IMR-90 (cell line): ENCODE measurements at regions not wholly inside any gene's neighbourhood (a gene's known extent, or its start where the extent isn't known, plus 50 kb on each side); places are given as distances from the start of the nearest gene placed in this dataset.

Experiments used
- ATAC-seq: fragments of 200-7000 bp; cut with Tn5 transposase; 2 replicates; pipeline ENCODE4 v1.9.1; 2020; ENCODE audit warnings: low read depth, mild to moderate bottlenecking, moderate library complexity
- BruUV-seq: library from RNA; stranded (reverse); fragments of 400-500 nt; replicated peaks from 2 replicates; lab custom pipeline; 2021; lab: Mats Ljungman, UMichigan
- CTCF ChIA-PET: fragments of 300-600 bp; formaldehyde crosslinking; extraction: SDS; loops from one replicate; lab custom pipeline; 2021; ENCODE audit warnings: antibody characterized with exemption; lab: Yijun Ruan, JAX
- POLR2A ChIA-PET: fragments of 300-600 bp; sonication (Branson Sonifier 250); formaldehyde crosslinking; loops from one replicate; lab custom pipeline; 2022; ENCODE audit warnings: antibody characterized with exemption; ENCODE audit not compliant: unreplicated experiment; lab: Charles Lee
- DNase-seq: peaks from one replicate; pipeline ENCODE4 v3.0.0; 2013
- H2AFZ ChIP-seq: replicated peaks from 2 replicates; pipeline ENCODE3; 2013; ENCODE audit warnings: low read length, mild to moderate bottlenecking; ENCODE audit not compliant: poor library complexity
- H2AK5ac ChIP-seq: 2 replicates; pipeline ENCODE4 v1.6.1; 2013; ENCODE audit warnings: low read depth, low read length, inconsistent platforms
- H2AK9ac ChIP-seq: replicated peaks from 2 replicates; pipeline ENCODE3; 2013; ENCODE audit warnings: mild to moderate bottlenecking, low read depth, low read length, moderate library complexity; ENCODE audit not compliant: poor library complexity
- H2BK120ac ChIP-seq: 2 replicates; pipeline ENCODE4 v1.6.1; 2013; ENCODE audit warnings: low read depth, low read length, inconsistent platforms
- H2BK15ac ChIP-seq: 3 replicates; pipeline ENCODE4 v1.6.1; 2013; ENCODE audit warnings: low read depth, low read length, inconsistent platforms
- H2BK20ac ChIP-seq: 2 replicates; pipeline ENCODE4 v1.6.1; 2013; ENCODE audit warnings: low read depth, mild to moderate bottlenecking, inconsistent platforms, low read length, moderate library complexity
- H2BK5ac ChIP-seq: 2 replicates; pipeline ENCODE4 v1.6.1; 2013; ENCODE audit warnings: mild to moderate bottlenecking, low read depth, low read length, inconsistent platforms; ENCODE audit not compliant: poor library complexity, severe bottlenecking
- H3K14ac ChIP-seq: replicated peaks from 2 replicates; pipeline ENCODE4 v1.6.1; 2013; ENCODE audit warnings: low read depth, low read length, inconsistent platforms
- H3K18ac ChIP-seq: 2 replicates; pipeline ENCODE4 v1.6.1; 2013; ENCODE audit warnings: low read depth, low read length, control low read depth
- H3K23ac ChIP-seq: 2 replicates; pipeline ENCODE4 v1.6.1; 2013; ENCODE audit warnings: low read depth, low read length, inconsistent platforms
- H3K27ac ChIP-seq: 2 replicates; pipeline ENCODE4 v1.5.1; 2013; ENCODE audit warnings: mild to moderate bottlenecking, control low read depth, low read length; ENCODE audit not compliant: insufficient read depth
- H3K27me3 ChIP-seq: 2 replicates; pipeline ENCODE4 v1.6.1; 2013; ENCODE audit warnings: low read length; ENCODE audit not compliant: control insufficient read depth, insufficient read depth
- H3K36me3 ChIP-seq: 2 replicates; pipeline ENCODE4 v1.6.1; 2013; ENCODE audit warnings: low read length, mixed read lengths; ENCODE audit not compliant: control insufficient read depth, insufficient read depth
- H3K4ac ChIP-seq: 2 replicates; pipeline ENCODE4 v1.6.1; 2013; ENCODE audit warnings: low read depth, low read length, inconsistent platforms
- H3K4me1 ChIP-seq: 2 replicates; pipeline ENCODE4 v1.6.1; 2013; ENCODE audit warnings: low read length, mixed read lengths; ENCODE audit not compliant: control insufficient read depth, insufficient read depth
- H3K4me2 ChIP-seq: 2 replicates; pipeline ENCODE4 v1.6.1; 2013; ENCODE audit warnings: low read depth, mild to moderate bottlenecking, control low read depth, low read length, moderate library complexity
- H3K4me3 ChIP-seq: 2 replicates; pipeline ENCODE4 v1.5.1; 2013; ENCODE audit warnings: low read depth, mild to moderate bottlenecking, control low read depth, low read length, moderate library complexity; ENCODE audit not compliant: insufficient read depth
- H3K56ac ChIP-seq: 2 replicates; pipeline ENCODE4 v1.6.1; 2013; ENCODE audit warnings: low read length, inconsistent platforms; ENCODE audit not compliant: insufficient read depth; ENCODE audit errors: extremely low read depth
- H3K79me1 ChIP-seq, 2 experiments: 2 replicates each; pipeline ENCODE4 v1.6.1; 2013; ENCODE audit warnings: low read length in 2 of 2, inconsistent platforms in 1 of 2, low read depth in 1 of 2
- H3K9ac ChIP-seq: 2 replicates; pipeline ENCODE4 v1.6.1; 2013; ENCODE audit warnings: low read depth, low read length, control low read depth
- H3K9me1 ChIP-seq: 2 replicates; pipeline ENCODE4 v1.6.1; 2013; ENCODE audit warnings: low read length, inconsistent platforms; ENCODE audit not compliant: insufficient read depth
- H3K9me3 ChIP-seq: 2 replicates; pipeline ENCODE4 v1.6.1; 2013; ENCODE audit warnings: low read length; ENCODE audit not compliant: control insufficient read depth, insufficient read depth
- H4K20me1 ChIP-seq: 2 replicates; pipeline ENCODE4 v1.6.1; 2013; ENCODE audit warnings: low read length, inconsistent platforms; ENCODE audit not compliant: insufficient read depth
- H4K5ac ChIP-seq: 2 replicates; pipeline ENCODE4 v1.6.1; 2013; ENCODE audit warnings: mild to moderate bottlenecking, low read depth, low read length, control low read depth
- H4K8ac ChIP-seq, 2 experiments: 2 replicates each; pipeline ENCODE4 v1.6.1; 2013; ENCODE audit warnings: low read depth in 2 of 2, low read length in 2 of 2, control low read depth in 1 of 2, inconsistent platforms in 1 of 2
- H4K91ac ChIP-seq: 2 replicates; pipeline ENCODE4 v1.6.1; 2013; ENCODE audit warnings: low read depth, low read length, inconsistent platforms; ENCODE audit not compliant: insufficient read depth
- BHLHE40 ChIP-seq: fragments of 150-350 bp; IDR thresholded peaks from 2 replicates; pipeline ENCODE4 v1.6.1; 2016; ENCODE audit warnings: mild to moderate bottlenecking, low read depth, low read length
- MAFK ChIP-seq: IDR thresholded peaks from 2 replicates; pipeline ENCODE4 v1.6.1; 2012; ENCODE audit warnings: low read depth, low read length, improper control_type of control experiment
- MAZ ChIP-seq: IDR thresholded peaks from 2 replicates; pipeline ENCODE4 v1.6.1; 2012; ENCODE audit warnings: low read depth, mild to moderate bottlenecking, low read length, improper control_type of control experiment, moderate library complexity, borderline replicate concordance
- MXI1 ChIP-seq: IDR thresholded peaks from 2 replicates; pipeline ENCODE4 v1.6.1; 2012; ENCODE audit warnings: low read depth, mild to moderate bottlenecking, low read length, moderate library complexity, borderline replicate concordance
- NFE2L2 ChIP-seq: fragments of 150-350 bp; IDR thresholded peaks from 2 replicates; pipeline ENCODE4 v1.6.1; 2016; ENCODE audit warnings: low read depth, mild to moderate bottlenecking, low read length
- RCOR1 ChIP-seq: IDR thresholded peaks from 2 replicates; pipeline ENCODE4 v1.6.1; 2012; ENCODE audit warnings: mild to moderate bottlenecking, low read length, improper control_type of control experiment; ENCODE audit not compliant: insufficient replicate concordance
- RFX5 ChIP-seq: IDR thresholded peaks from 2 replicates; pipeline ENCODE4 v1.8.0; 2012; ENCODE audit warnings: low read depth, mild to moderate bottlenecking, low read length, moderate library complexity
- SMC3 ChIP-seq: fragments of 150-350 bp; IDR thresholded peaks from 2 replicates; pipeline ENCODE4 v1.6.1; 2016; ENCODE audit warnings: low read depth, mild to moderate bottlenecking, antibody characterized with exemption, low read length, moderate library complexity
- WGBS, 2 experiments: methylation state at CpG; one replicate each; pipeline versions ENCODE4 v1.1.5 to v1.1.7; 2013; ENCODE audit warnings: missing lambda C conversion rate in 2 of 2; ENCODE audit not compliant: insufficient read length in 1 of 2; ENCODE audit errors: extremely low coverage in 2 of 2; 5-methylcytosine and 5-hydroxymethylcytosine counted together
- dilution Hi-C: fragments of 300-500 bp; cut with HindIII; formaldehyde crosslinking; loops from one replicate; pipeline ENCODE4 v1.14.3; 2018; ENCODE audit warnings: low sequenced_read_pairs; ENCODE audit not compliant: unreplicated experiment
- in situ Hi-C: fragments of 300-500 bp; cut with MboI; formaldehyde crosslinking; loops from 3 replicates; pipeline ENCODE4 v1.14.3; 2019; ENCODE audit warnings: low sequenced_read_pairs, inconsistent platforms, mixed read lengths
- intact Hi-C: fragments of 100-400 bp; cut with micrococcal nuclease; formaldehyde crosslinking; loops from 2 replicates; pipeline ENCODE4 v1.10.0; 2022
- TF ChIP-seq, protein P1 (sequence below): fragments of 150-350 bp; IDR thresholded peaks from 2 replicates; pipeline ENCODE4 v1.6.1; 2017; ENCODE audit warnings: mild to moderate bottlenecking, antibody characterized with exemption, low read length, low read depth
- TF ChIP-seq, protein P2 (sequence below): conservative IDR thresholded peaks from 2 replicates; pipeline ENCODE4 v1.5.1; 2012; ENCODE audit warnings: mild to moderate bottlenecking, low read depth, low read length, improper control_type of control experiment

DNA sequence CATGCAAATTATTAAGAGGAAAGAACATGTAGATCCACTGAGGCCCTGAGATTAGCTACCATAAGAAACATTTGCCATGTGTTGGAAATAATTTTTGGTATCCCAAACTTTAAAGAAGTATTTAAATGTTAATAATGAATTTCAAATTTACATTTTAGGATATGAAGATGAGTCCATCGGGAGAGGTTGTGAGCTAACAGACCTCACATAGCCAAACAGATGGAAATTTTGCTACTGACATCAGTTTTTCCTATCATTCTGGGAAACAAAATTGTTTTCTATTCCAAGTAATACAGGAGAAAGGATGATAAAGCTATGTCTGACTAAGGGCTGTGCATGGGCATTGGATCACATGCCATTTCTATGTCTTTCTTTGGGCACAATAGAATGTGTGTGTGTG is 809.6 kb downstream of the TENT5A start:
- CTCF ChIA-PET = no interaction called here
- WGBS, 2 experiments = no CpG with 5 or more reads among the region's 1 CpG

More for the DNA sequence above, 809.6 kb downstream of the TENT5A start:
- Histone ChIP-seq H3K56ac (no peak overlapping the region), H3K23ac (no peak overlapping the region), H4K91ac (no peak overlapping the region), H2AK5ac (no peak overlapping the region), H3K4me1 (no peaks in the 10 kb centered on the region), H3K9me3 (0 out of 2 replicates have a peak, but pooled peaks cover 1% of the 10 kb centered on the region), H3K4ac (no peak overlapping the region), H3K9ac (no peak overlapping the region), H4K20me1 (no peaks in the 10 kb centered on the region), H3K18ac (no peak overlapping the region), H3K27ac (no peak overlapping the region), H2BK20ac (no peak overlapping the region), H2BK120ac (no peak overlapping the region), H3K4me2 (no peak overlapping the region), H3K36me3 (no peaks in the 10 kb centered on the region), H3K9me1 (no peaks in the 10 kb centered on the region), H2BK5ac (no peak overlapping the region), H3K4me3 (no peak overlapping the region), H4K8ac (no peak overlapping the region), H3K14ac (no peak overlapping the region), H2AK9ac (no peak overlapping the region), H2BK15ac (no peak overlapping the region), H3K27me3 (no peaks in the 10 kb centered on the region), H4K5ac (no peak overlapping the region), H3K79me1 (no peaks in the 10 kb centered on the region), H2AFZ (no peak overlapping the region)
- in situ Hi-C loops = no loop called here
- intact Hi-C loops = no loop called here
- dilution Hi-C loops = no loop called here
- no TSS peak for BruUV-seq
- no peak for ATAC-seq
- POLR2A ChIA-PET = interaction anchor here (0.6 kb wide), 1 partner anchor 377 kb away, joined by 4 read pairs; no protein-coding TSS in a partner anchor
- DNase-seq = no peak
- TF ChIP-seq NFE2L2 (no peak), MAZ (no peak), SMC3 (no peak), RCOR1 (no peak), RFX5 (no peak), MXI1 (no peak), MAFK (no peak), BHLHE40 (no peak)
- TF ChIP-seq, protein P1, sequence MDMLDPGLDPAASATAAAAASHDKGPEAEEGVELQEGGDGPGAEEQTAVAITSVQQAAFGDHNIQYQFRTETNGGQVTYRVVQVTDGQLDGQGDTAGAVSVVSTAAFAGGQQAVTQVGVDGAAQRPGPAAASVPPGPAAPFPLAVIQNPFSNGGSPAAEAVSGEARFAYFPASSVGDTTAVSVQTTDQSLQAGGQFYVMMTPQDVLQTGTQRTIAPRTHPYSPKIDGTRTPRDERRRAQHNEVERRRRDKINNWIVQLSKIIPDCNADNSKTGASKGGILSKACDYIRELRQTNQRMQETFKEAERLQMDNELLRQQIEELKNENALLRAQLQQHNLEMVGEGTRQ = no peak
- TF ChIP-seq, protein P2, sequence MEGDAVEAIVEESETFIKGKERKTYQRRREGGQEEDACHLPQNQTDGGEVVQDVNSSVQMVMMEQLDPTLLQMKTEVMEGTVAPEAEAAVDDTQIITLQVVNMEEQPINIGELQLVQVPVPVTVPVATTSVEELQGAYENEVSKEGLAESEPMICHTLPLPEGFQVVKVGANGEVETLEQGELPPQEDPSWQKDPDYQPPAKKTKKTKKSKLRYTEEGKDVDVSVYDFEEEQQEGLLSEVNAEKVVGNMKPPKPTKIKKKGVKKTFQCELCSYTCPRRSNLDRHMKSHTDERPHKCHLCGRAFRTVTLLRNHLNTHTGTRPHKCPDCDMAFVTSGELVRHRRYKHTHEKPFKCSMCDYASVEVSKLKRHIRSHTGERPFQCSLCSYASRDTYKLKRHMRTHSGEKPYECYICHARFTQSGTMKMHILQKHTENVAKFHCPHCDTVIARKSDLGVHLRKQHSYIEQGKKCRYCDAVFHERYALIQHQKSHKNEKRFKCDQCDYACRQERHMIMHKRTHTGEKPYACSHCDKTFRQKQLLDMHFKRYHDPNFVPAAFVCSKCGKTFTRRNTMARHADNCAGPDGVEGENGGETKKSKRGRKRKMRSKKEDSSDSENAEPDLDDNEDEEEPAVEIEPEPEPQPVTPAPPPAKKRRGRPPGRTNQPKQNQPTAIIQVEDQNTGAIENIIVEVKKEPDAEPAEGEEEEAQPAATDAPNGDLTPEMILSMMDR = no peak
